Pulmonary artery endothelial cell (primary cell): ENCODE measurements at regions not wholly inside any gene's neighbourhood (a gene's known extent, or its start where the extent isn't known, plus 50 kb on each side); places are given as distances from the start of the nearest gene placed in this dataset.

Experiments used
- DNase-seq: peaks from one replicate; pipeline ENCODE4 v3.0.0-alpha.2; 2011; ENCODE audit warnings: low read depth, low spot score

DNA sequence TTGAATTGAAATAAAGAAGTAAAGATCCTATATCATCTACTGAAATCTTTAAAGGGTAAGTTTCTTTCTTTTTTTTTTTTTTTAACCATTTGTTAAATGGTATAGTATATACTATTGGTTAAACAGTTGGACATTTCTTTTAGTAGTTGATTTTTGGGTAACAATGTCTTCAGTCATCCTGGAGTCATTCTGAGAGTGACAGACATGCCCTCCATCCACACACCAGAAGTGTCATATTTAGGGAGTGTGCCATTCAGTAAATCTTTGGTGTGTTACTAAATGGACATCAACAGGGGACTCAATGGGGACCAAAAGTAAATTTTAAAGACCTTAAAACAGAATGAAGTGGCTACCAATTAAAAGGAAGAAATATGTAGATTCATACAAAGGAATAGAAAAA, 50.8 kb upstream of the SLC39A10 start:
- DNase-seq: no peak

DNA sequence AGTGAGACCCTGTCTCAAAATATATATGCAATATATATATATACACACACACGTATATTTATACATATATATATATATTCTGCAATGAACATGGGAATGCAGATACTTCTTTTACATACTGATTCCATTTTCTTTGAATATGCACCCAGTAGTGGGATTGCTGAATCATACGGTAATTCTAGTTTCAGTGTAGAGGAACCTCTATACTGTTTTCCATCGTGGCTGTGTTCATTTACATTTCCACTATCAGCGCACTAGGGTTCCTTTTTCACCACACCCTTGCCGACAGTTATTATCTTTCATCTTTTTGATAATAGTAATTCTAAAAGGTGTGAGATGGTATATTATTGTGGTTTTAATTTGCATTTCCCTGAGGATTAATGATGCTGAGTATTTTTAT, 52.3 kb upstream of the SLC39A10 start:
- DNase-seq: no peak

DNA sequence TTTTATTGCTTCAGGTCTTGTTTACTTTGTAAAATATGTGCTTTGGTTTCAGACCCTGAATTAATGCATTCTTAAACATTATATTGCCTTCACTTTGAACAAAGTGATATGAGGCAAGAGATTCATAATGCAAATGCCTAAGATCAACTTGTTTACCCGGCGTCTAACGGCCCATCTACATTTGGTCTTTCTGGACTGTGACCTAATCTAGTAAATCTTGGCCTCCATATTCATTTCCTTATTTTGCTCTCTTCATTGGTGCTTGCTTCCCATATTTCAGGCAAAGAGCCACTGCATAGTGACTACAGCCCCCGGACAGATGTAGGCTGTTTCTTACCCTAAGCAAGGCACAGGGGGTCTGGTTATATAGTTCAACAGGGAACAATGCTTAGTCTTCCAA, 53.0 kb upstream of the SLC39A10 start:
- DNase-seq: no peak

DNA sequence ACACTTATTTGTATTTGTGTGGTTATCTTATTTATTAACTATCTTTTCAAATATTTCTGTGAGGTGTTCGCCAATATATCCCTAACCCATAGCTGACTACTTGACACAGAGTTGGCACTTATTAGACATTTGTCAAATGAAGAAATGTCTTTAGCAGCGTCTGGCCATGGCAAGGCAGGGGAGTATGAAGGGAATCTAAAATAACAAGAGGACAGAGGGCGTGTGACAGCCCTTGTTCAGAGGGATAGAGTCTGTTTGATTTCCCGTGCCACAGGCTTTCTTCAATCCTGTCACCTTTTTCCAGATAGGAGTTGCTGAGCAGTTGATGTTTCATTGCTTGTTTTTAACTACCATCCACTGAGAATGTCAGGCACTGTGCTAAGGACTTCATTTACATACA, 53.6 kb upstream of the SLC39A10 start:
- DNase-seq: no peak

DNA sequence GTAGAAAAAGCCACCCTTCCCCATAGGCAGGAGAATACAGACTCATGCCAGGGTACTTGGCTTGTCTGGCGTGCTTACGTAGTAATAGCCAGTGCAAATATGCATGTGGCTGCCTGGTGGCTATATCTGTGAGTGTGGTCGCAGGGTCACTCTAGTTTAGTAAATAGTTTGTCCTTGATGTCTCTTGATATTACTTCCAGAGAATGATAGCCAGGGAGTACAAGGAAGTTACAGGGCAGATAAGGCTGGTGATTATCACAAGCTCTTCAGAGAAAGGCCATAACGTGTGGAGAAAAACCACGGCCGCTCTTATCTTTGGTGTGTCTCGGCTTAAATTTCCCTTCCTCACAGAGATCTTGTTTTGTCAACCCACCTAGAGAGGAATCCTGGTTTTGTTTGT, 54.3 kb upstream of the SLC39A10 start:
- no peak for DNase-seq

DNA sequence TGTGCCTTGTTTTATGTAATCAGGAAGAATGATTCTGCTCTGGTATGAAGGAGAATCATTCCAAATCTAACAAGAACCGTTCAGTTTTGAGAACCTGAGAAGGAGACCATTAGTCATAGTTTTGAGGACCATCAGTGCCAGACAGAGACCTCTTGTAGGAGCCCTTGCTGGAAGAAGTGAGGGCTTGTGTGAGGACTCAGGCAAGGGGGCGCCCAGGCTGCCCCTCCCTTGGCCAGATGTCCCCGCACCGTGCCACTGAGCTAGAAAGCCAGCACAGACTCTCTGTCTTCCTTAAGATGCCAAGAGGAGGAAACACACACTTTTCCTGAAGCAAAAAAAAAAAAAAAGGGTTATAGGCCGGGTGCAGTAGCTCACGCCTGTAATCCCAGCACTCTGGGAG, 55.7 kb upstream of the SLC39A10 start:
- DNase-seq: no peak

DNA sequence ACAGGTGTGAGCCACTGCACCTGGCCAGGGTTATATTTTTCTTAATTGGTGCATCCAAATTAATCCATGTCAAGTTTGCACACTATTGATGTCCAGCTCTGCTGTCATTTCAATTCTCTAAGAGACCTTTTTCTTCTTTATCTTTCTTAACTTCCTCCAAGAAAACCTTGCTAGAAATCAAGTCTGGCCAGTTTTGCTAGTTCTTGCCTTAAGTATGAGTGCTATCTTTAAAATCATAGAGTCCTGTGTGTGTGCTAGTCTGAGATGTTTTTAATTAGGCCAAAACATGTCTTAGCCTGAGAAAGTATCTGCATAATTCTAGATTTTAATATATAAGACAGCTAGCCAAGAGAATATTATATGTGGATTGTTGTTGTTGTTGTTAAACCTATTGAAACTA, 56.2 kb upstream of the SLC39A10 start:
- no peak for DNase-seq

DNA sequence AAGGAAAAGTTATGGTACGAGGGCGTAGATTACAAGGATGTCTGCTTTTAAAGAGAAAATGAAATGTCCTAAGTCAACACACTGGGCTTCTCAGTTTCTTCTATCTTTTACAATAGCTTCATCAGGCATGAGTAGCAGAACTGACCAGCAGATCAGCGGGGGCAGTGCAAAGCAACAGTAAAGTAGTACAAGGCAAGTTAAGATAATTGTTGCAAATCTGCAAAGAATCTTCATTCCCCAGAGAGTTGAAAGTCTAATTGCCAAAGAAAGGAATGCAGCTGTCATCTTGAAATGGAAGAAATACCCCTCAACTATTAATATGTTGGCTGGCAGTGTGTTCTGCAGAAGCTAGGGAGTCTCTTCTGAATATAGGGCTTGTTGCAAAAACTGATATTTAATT, 60.2 kb upstream of the SLC39A10 start:
- DNase-seq: no peak

DNA sequence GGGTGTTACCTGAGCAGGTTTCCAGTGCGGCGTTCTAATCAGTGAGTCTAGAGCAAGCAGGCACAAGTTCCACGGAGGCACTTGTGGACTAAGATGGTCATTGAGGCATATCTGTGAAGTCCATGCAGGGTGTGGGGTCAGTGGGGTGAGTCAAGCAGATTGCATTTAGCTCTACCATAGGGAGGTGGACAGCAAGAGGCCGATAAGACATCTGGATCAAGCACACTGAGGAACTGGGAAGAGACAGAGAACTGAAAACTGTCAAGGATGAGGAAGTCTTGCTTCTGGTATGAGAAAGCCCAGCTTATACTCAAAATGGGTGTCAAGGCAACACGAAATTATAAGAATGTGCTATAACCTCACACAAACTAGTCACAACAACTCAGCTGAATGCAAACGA, 61.2 kb upstream of the SLC39A10 start:
- DNase-seq: no peak

DNA sequence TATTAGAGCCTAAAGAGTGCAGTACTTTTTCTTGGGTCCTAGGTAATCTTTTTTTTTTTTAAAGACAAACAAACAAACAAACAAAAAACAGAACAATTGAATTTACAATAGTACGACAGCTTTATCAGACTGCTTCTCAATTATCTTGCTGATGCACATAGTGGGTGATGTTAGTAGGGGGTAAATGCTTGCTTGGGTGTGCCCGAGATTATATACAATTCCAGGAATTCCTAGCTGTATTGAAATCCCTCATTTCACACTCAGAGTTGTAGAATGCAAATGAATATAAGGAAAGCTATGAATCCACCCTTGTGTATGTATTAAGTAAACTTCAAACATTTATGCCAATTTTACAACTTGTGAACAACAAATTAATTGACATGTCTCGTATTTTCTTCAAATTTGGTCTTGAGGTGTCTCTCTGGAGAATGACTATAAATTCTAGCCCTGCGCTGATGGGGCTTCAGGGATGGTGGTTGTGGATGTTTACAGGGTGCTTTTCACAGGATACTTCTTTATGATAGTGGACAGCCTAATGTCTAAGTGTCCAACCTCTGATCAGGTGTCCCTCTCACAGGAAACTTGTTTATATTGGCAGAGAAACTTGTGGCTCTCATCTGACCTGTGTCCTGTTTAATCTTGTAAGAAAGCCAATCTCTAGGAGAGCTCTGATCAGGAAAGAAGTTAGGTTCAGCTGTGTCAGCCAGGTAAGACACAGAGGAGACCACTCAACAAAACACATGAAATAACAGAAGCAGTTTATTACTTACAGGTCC, 61.9 kb upstream of the SLC39A10 start:
- no peak for DNase-seq

DNA sequence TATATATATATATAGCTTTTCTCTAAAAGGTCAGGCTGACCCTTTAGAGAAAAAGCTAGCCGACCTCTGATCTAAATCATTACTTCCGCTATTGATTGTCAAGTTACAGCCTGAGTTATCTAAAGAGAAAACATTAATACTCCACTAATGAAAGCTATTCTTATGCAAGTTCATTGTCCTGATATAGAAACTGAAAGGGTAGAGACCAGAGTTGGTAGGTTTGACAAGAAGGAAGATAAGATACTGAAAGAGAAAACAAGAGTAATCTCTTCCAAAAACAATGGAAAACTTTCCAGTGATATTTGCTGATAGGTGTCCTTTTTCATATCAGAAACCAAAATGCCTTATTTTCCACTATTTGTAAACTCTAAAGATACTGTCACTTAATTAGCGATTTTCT, 62.8 kb upstream of the SLC39A10 start:
- DNase-seq: no peak

DNA sequence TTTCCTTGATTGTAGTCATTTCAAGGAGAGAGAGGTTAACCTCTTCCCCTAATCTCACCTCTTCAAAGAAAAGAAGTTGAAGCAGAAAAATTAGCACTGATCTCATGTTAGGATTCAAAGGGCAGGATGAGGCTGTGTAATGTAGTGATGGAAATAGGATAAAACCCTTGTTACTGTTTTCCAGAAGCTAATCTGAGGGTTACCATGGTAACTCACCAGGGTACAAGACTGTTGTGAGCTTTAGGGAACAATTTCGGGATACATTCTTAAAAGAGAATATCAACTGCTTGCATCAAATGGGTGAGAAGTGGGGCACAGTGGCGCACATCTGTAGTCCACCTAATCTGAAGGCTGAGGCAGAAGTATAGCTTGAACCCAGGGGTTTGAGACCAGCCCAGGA, 64.9 kb upstream of the SLC39A10 start:
- DNase-seq: no peak

DNA sequence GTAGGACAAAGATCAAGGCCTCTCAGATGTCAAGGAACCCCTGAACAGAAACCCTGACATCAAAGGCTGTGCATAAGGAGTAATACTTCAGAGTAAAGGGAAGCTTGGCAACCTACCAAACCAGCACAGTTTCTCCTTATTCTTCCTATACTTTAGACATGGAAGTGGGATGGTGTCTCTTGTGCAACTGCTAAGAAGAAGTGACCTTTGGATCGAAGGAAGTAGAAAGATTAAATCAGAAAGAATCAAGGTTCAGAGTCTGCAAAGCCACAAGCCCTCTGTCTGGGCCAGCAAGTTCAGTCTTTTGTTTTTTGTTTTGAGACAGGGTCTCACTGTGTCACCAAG, 66.2 kb upstream of the SLC39A10 start:
- no peak for DNase-seq

DNA sequence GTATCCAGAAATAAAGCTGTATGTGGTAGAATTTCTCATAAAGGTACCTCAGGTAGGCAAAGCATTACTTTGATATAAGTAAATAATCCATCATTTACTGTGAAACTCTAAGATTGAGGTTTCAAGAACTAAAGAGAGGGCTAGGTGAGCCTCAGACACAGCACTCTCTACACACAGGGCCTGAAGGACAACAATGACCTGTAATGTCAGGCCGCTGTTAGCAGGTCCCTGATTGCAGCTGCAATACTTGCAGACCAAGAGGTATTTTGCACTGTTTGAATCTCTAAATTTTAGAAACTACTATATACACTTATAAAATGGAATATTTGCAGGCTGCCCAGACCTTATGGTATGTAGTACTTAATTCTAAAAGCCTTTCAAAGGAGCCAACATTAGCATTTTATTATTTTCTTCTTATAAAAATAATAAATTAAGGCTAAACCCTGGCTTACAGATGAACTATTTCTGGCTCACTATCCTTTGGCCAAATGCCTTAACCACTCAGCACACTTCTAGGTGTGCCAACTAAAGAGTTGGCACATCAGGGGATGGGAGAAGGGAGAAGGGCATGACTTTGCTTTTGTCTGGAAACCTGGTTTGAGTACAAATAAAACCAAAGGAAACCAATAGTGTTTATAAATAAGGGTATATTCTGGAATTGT, 66.7 kb upstream of the SLC39A10 start:
- DNase-seq: no peak

DNA sequence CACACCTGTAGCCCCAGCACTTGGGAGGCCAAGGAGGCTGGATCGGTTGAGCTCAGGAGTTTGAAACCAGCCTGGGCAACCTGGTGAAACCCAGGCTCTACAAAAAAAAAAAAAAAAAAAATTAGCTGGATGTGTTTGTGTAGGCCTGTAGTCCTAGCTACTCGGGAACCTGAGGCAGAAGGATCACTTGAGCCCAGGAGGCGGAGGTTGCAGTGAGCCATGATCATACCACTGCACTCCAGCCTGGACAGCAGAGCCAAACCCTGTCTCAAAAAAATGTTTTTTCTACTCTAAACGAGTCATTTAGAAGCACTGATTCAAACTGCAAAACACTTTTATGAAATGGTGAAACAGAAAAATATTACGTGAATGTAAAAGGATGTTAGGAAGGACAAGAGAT, 69.1 kb upstream of the SLC39A10 start:
- no peak for DNase-seq

DNA sequence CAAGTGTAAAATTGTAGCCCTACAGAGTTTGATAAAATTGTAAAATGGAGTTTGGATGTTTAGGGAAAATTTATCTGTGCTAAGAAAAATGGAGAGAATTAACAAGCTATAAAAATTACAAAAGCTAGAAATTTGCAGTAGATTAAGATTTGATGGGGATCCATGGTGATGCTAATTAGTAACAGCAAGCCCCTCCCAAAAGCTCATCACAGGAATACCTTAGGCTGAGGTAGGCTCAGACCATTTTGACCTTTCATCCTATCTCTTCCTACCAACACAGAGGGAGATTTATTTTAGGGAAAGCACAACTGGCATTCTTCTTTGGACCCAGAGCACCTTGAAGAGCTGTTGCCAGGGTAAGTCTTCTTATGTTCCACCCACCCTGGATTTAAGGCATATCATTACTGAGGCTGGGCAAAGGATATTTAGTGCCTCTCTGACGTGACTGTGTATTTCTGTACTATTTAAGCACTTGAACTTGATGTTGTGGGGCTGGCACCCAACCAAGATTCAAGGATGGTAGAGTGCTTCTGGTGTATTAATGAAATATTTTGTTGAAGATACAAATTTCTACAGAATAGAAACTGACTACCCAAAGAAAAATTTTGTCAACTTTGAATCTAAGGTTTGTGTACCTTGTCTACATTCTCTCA, 70.8 kb upstream of the SLC39A10 start:
- DNase-seq: no peak

DNA sequence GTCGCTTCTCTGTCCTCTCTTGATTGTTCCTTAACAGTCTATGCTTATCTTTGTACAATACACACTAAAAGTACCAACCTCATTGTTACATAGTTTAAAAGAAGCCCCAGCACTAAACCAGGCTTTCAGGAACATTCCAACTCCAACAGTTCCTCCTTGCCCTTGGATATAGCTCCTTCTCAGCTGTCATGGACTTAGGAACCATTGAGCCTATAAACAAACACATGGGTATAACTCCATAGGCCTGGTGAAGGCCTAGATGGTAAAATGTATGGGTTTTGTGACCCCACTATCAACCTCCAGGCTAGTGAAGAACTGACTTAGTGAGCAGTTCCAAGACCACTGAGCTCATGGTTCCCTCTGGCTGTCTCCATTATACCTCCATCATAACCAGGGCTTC, 74.8 kb upstream of the SLC39A10 start:
- DNase-seq: no peak

DNA sequence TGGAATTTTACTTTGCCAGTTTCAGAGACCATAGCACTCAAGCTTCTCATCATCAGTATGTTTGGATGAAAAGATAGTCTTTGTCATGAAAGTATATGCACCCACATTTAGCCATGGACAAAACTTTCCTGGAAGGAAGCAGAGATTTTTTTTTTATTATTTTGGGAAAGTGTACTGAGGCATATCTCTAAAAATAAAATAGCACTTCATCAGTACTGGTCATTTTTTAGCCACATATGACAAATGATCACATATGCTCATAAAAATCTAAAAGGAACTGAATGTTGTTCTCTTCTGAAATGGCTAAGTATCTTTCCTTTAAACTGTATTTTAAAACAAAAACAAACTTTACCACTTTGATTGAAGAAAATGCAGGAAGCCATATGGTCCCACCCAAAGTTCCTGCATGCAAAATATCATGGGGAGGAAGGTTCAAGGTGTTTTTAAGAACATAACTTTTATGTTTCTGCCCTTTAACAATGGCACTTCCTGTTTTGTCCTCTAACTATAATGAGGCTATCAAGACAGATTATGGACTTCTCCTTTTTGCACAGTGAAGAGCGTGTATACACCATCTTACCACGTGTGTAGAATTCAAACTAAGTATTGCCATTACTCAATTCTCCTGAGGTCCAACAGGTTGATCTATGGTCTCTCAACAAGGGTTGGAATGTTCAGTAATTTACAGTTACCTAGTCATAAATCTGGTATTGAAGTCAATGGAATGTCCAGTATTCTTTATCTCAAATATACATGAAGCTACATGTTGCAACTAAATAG, 77.1 kb upstream of the SLC39A10 start:
- no peak for DNase-seq

DNA sequence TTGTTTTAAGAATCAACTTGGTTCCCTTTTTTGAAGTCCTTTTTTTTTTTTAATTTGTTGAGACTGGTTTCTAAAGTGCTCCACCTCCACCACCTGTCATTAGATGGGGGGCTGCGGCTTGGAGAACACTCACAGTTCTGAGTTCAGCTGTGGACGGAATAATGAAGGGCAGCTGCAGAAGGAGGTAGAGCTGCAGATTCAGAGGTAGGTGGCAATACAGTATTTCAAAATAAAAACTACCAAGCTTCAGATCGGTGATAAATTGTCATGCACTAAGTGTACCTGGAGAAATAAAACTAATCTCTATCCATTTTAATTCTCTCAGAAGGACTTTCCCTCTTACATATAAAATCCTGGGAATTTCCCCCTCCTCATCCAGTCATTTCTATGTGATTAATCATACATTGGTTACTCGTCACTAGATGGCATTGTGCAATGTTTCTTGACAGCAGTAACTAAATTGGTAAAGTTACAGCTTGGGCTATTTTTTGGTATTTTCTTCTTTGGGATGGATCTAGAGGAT, 81.1 kb upstream of the SLC39A10 start:
- DNase-seq: peak; percentile 8

DNA sequence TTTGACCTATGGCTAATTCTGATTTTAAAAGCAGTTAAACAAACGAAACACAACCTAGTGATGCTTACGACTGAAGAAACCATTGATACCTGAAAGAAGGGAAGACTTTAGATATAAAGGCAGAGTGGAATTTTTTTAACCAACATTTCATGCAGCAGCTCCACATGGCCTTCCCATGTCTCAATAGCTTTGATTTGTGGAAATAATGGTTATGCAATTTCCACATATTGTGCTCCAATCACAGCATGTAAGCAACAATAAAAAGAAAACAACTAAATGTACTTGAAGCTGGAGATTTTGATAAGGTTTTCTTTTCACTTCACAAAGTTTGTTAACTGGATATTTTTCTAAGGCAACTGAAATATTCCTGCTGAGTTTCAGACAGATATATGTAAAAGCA, 82.0 kb upstream of the SLC39A10 start:
- no peak for DNase-seq

DNA sequence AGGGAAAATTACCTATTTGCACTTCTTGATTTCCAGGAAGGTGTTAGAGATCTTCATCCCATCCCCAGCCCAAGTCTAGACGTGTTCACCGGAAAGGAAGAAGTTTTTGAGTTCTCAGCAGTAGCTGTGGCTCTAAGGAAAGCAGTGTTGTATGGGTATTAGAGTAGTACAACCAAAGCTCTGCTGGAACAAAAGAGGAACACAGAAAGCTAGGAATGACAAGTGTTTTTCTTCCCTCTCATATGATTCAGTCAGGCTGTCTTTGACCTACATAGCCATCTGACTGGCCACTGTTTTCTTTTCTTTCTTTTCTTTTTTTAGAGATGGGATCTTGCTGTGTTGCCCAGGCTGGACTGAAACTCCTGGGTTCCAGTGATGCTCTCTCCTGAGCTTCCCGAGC, 82.7 kb upstream of the SLC39A10 start:
- no peak for DNase-seq
